ENCODE measurements at regions not wholly inside any gene's neighbourhood (a gene's known extent, or its start where the extent isn't known, plus 50 kb on each side); places are given as distances from the start of the nearest gene placed in this dataset.

DNA sequence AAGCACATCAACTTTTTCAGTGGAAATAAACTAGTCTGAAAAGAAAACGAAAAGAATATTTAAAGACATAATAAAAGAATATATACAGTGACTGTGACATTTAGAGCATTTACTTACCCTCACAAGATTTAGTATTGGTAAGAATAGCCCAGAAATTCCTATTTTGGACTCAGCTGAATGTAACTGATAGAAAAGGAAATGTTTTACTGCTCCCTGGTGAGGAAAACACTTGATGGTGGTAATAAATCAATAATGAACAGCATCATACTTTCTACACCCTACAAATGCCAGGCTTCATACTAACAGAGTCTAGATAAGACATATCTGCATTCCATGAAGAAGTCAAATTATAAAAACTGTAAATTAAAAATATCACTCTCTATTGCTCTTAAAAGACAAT is 753.5 kb upstream of the PCDH10 start:
- H4K20me1 ChIP-seq (ENCODE audit: control insufficient read depth, insufficient read depth, insufficient read length), result no peaks in the 10 kb centered on the region
- H3K23me2 ChIP-seq (ENCODE audit: insufficient read length, low read depth, low read length, poor library complexity, severe bottlenecking), result no peaks in the 10 kb centered on the region
- no peak overlapping the region for H3K27ac ChIP-seq (ENCODE audit: insufficient read length, low read depth, low read length)
- Mint-ChIP-seq H3K4me1 (no peaks in the 10 kb centered on the region), H3K36me3 (ENCODE audit: insufficient read depth in 1 of 3, low read depth in 3 of 3) (peaks cover 0 to 13% (median 6%) of the 10 kb centered on the region in 3 experiments; a peak in 5 of 7 replicates), H3K4me3 (no peak overlapping the region), H3K9me3 (peaks cover 7 to 15% of the 10 kb centered on the region in 2 experiments; a peak in 4 of 5 replicates), H3K27ac (no peak overlapping the region), H3K27me3 (ENCODE audit: low read depth) (no peaks in the 10 kb centered on the region)
- no CpG with 5 or more reads among the region's 1 CpG for WGBS (ENCODE audit: extremely low coverage, insufficient read length, low lambda C conversion rate)
- H3K79me1 ChIP-seq (ENCODE audit: insufficient read depth, low read depth, low read length, poor library complexity, severe bottlenecking), result no peaks in the 10 kb centered on the region
- H2BK120ac ChIP-seq (ENCODE audit: low read depth, low read length, poor library complexity, severe bottlenecking), result no peak overlapping the region
- H3K14ac ChIP-seq (ENCODE audit: insufficient read depth, low read length), result no peak overlapping the region
- H3K18ac ChIP-seq (ENCODE audit: insufficient read length, low read depth, low read length), result no peak overlapping the region
- no peak overlapping the region for H3K4ac ChIP-seq (ENCODE audit: low read depth, low read length)
- H2AFZ ChIP-seq (ENCODE audit: low read length), result no peak overlapping the region
- no peak overlapping the region for H3K4me2 ChIP-seq (ENCODE audit: insufficient read depth, insufficient read length, low read length)
- no peak overlapping the region for H2AK5ac ChIP-seq (ENCODE audit: insufficient read length, low read length)
- no peak overlapping the region for H3K56ac ChIP-seq (ENCODE audit: insufficient read length, low read depth, low read length)
- H3K23ac ChIP-seq (ENCODE audit: insufficient read length, low read depth, low read length), result no peak overlapping the region
- no peaks in the 10 kb centered on the region for H3K4me1 ChIP-seq (ENCODE audit: insufficient read depth, low read length)
- H3K27me3 ChIP-seq (ENCODE audit: insufficient read depth, low read length), result no peaks in the 10 kb centered on the region
- DNase-seq, result no peak
- TF ChIP-seq, protein P1, sequence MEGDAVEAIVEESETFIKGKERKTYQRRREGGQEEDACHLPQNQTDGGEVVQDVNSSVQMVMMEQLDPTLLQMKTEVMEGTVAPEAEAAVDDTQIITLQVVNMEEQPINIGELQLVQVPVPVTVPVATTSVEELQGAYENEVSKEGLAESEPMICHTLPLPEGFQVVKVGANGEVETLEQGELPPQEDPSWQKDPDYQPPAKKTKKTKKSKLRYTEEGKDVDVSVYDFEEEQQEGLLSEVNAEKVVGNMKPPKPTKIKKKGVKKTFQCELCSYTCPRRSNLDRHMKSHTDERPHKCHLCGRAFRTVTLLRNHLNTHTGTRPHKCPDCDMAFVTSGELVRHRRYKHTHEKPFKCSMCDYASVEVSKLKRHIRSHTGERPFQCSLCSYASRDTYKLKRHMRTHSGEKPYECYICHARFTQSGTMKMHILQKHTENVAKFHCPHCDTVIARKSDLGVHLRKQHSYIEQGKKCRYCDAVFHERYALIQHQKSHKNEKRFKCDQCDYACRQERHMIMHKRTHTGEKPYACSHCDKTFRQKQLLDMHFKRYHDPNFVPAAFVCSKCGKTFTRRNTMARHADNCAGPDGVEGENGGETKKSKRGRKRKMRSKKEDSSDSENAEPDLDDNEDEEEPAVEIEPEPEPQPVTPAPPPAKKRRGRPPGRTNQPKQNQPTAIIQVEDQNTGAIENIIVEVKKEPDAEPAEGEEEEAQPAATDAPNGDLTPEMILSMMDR (conservative IDR thresholded peaks at IDR 0.05), result no peak
- H3K9ac ChIP-seq (ENCODE audit: extremely low read depth, insufficient read length, low read length), result no peak overlapping the region
- no peak overlapping the region for H3T11ph ChIP-seq (ENCODE audit: low read length)
- no peaks in the 10 kb centered on the region for H3K9me3 ChIP-seq (ENCODE audit: control insufficient read depth, low read depth, low read length)
- no peak overlapping the region for H2BK20ac ChIP-seq (ENCODE audit: low read depth, low read length, poor library complexity, severe bottlenecking)
- no peak overlapping the region for H4K8ac ChIP-seq (replicated peaks; ENCODE audit: insufficient read length, low read depth, low read length)
- H3K79me2 ChIP-seq (ENCODE audit: insufficient read depth, low read length), result no peaks in the 10 kb centered on the region
- no peak overlapping the region for H2BK5ac ChIP-seq (ENCODE audit: insufficient read length, low read length)
- H4K5ac ChIP-seq (ENCODE audit: insufficient read length, low read depth, low read length), result no peak overlapping the region
- H2BK12ac ChIP-seq (ENCODE audit: insufficient read length, low read depth, low read length), result no peak overlapping the region
- H2BK15ac ChIP-seq (ENCODE audit: low read depth, low read length), result no peak overlapping the region
- no peak overlapping the region for H4K91ac ChIP-seq (ENCODE audit: insufficient read length, low read depth, low read length)
